H1 (cell line): ENCODE measurements at regions not wholly inside any gene's neighbourhood (a gene's known extent, or its start where the extent isn't known, plus 50 kb on each side); places are given as distances from the start of the nearest gene placed in this dataset.

Source experiments
- USF2 ChIP-seq: IDR thresholded peaks from 2 replicates; pipeline ENCODE4 v1.6.1; 2011; ENCODE audit warnings: low read length, improper control_type of control experiment

- no peak for TF ChIP-seq USF2
Observed at GRCh38 chr2:239666855-239667376, 266.1 kb upstream of the HDAC4 start (continued).
